Loucy (cell line): ENCODE measurements at regions not wholly inside any gene's neighbourhood (a gene's known extent, or its start where the extent isn't known, plus 50 kb on each side); places are given as distances from the start of the nearest gene placed in this dataset.

Experiments used
- H2AFZ ChIP-seq: fragments of 200-600 bp; sonication (generic); 2 replicates; pipeline ENCODE4 v1.6.0; 2016; ENCODE audit warnings: antibody characterized with exemption, mild to moderate bottlenecking, low read length, moderate library complexity
- H3F3A ChIP-seq: fragments of 200-600 bp; 2 replicates; pipeline ENCODE4 v1.6.0; 2016; ENCODE audit warnings: antibody characterized with exemption, low read depth, mild to moderate bottlenecking
- H3K27me3 ChIP-seq: fragments of 200-600 bp; sonication (generic); 2 replicates; pipeline ENCODE4 v1.6.1; 2014; ENCODE audit warnings: low read length, mild to moderate bottlenecking; ENCODE audit not compliant: insufficient read depth, poor library complexity, severe bottlenecking
- H3K36me3 ChIP-seq: fragments of 200-600 bp; sonication (generic); 2 replicates; pipeline ENCODE4 v1.6.1; 2016; ENCODE audit warnings: low read length; ENCODE audit not compliant: insufficient read depth
- H3K4me1 ChIP-seq: fragments of 200-600 bp; sonication (generic); 2 replicates; pipeline ENCODE4 v1.5.1; 2014; ENCODE audit warnings: low read length, mild to moderate bottlenecking; ENCODE audit not compliant: insufficient read depth, poor library complexity, severe bottlenecking
- H3K4me2 ChIP-seq: fragments of 200-600 bp; sonication (generic); 2 replicates; pipeline ENCODE4 v1.6.0; 2014; ENCODE audit warnings: antibody characterized with exemption, low read length, low read depth, mild to moderate bottlenecking; ENCODE audit not compliant: poor library complexity, severe bottlenecking
- H3K4me3 ChIP-seq: fragments of 200-600 bp; sonication (generic); 2 replicates; pipeline ENCODE4 v1.5.1; 2014; ENCODE audit warnings: low read length, mild to moderate bottlenecking, mixed read lengths; ENCODE audit not compliant: poor library complexity, severe bottlenecking
- H3K79me2 ChIP-seq: fragments of 200-600 bp; sonication (generic); 2 replicates; pipeline ENCODE4 v1.6.1; 2014; ENCODE audit warnings: low read length; ENCODE audit not compliant: insufficient read depth
- H3K9ac ChIP-seq: fragments of 200-600 bp; sonication (generic); 2 replicates; pipeline ENCODE4 v1.6.0; 2014; ENCODE audit warnings: mild to moderate bottlenecking, low read depth, low read length, moderate library complexity; ENCODE audit not compliant: poor library complexity, severe bottlenecking
- H3K9me2 ChIP-seq: fragments of 200-600 bp; sonication (generic); replicated peaks from 2 replicates; pipeline ENCODE4 v1.6.1; 2016; ENCODE audit warnings: low read depth, low read length, mixed read lengths
- H3K9me3 ChIP-seq: fragments of 200-600 bp; sonication (generic); 2 replicates; pipeline ENCODE4 v1.6.1; 2014; ENCODE audit warnings: mild to moderate bottlenecking, antibody characterized with exemption, low read length, low read depth; ENCODE audit not compliant: insufficient read depth
- H4K20me1 ChIP-seq: fragments of 200-600 bp; sonication (generic); 2 replicates; pipeline ENCODE4 v1.6.0; 2014; ENCODE audit warnings: antibody characterized with exemption, low read length, mild to moderate bottlenecking; ENCODE audit not compliant: insufficient read depth, poor library complexity, severe bottlenecking
- EZH2phosphoT487 ChIP-seq: fragments of 200-600 bp; IDR thresholded peaks from 2 replicates; pipeline ENCODE4 v1.6.1; 2018; ENCODE audit warnings: antibody characterized with exemption, mild to moderate bottlenecking, moderate library complexity, borderline replicate concordance
- TF ChIP-seq, protein P1 (sequence below): fragments of 200-600 bp; sonication (generic); conservative IDR thresholded peaks from 2 replicates; pipeline ENCODE4 v1.5.1; 2014; ENCODE audit warnings: mild to moderate bottlenecking, antibody characterized with exemption, low read length

DNA sequence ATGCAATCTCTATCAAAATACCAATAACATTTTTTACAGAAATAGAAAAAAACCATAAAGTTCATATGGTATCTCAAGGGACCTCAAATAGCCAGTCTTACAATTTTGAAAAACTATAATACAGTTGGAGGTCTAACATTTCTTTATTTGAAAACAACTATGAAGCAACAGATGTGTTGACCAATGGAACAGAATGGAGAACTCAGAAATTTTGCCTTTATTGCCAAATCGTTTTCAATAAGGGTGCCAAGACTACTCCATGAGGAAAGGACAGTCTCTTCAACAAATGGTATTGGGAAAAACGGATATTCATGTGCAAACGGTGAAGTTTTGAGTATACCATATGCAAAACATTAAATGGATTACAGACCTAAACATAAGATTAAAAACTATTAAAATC, 470.8 kb upstream of the DPP6 start:
- no peak overlapping the region for H3K4me2 ChIP-seq
- peaks cover 7% of the 10 kb centered on the region; the same call in 1 of the 2 replicates for H3K9me3 ChIP-seq
- no peaks in the 10 kb centered on the region for H3K9me2 ChIP-seq
- no peaks in the 10 kb centered on the region for H3K4me1 ChIP-seq
- TF ChIP-seq EZH2phosphoT487, result no peak
- TF ChIP-seq, protein P1, sequence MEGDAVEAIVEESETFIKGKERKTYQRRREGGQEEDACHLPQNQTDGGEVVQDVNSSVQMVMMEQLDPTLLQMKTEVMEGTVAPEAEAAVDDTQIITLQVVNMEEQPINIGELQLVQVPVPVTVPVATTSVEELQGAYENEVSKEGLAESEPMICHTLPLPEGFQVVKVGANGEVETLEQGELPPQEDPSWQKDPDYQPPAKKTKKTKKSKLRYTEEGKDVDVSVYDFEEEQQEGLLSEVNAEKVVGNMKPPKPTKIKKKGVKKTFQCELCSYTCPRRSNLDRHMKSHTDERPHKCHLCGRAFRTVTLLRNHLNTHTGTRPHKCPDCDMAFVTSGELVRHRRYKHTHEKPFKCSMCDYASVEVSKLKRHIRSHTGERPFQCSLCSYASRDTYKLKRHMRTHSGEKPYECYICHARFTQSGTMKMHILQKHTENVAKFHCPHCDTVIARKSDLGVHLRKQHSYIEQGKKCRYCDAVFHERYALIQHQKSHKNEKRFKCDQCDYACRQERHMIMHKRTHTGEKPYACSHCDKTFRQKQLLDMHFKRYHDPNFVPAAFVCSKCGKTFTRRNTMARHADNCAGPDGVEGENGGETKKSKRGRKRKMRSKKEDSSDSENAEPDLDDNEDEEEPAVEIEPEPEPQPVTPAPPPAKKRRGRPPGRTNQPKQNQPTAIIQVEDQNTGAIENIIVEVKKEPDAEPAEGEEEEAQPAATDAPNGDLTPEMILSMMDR, result no peak
- no peak overlapping the region for H2AFZ ChIP-seq
- H4K20me1 ChIP-seq, result no peaks in the 10 kb centered on the region
- H3K79me2 ChIP-seq, result no peaks in the 10 kb centered on the region
- no peaks in the 10 kb centered on the region for H3F3A ChIP-seq
- H3K27me3 ChIP-seq, result no peaks in the 10 kb centered on the region
- no peak overlapping the region for H3K4me3 ChIP-seq
- no peak overlapping the region for H3K9ac ChIP-seq
- no peaks in the 10 kb centered on the region for H3K36me3 ChIP-seq

DNA sequence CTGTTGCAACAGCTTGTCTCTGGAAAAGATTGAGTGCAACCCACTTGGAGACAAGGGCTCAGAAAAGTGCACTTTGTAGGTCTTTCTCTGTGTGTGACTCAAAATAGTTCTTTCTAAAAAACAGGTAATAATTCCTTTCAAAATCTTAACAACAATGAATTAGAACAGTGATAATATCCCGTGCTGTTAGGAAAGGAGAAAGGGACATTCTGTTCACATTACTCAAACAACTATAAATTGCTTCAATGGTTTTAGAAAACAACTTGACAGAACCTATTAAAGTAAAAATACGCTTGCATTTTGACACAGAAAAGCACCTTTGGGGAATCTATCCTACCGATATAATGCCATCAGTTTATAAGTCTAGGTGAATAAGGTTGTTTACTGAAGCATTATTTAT, 468.1 kb upstream of the DPP6 start:
- Histone ChIP-seq H4K20me1 (no peaks in the 10 kb centered on the region), H3F3A (no peaks in the 10 kb centered on the region), H3K4me1 (no peaks in the 10 kb centered on the region), H3K9me2 (no peaks in the 10 kb centered on the region), H3K4me3 (no peak overlapping the region), H2AFZ (no peak overlapping the region), H3K79me2 (no peaks in the 10 kb centered on the region), H3K4me2 (no peak overlapping the region), H3K27me3 (no peaks in the 10 kb centered on the region), H3K9me3 (0 out of 2 replicates have a peak, but pooled peaks cover 3% of the 10 kb centered on the region), H3K36me3 (no peaks in the 10 kb centered on the region), H3K9ac (no peak overlapping the region)
- no peak for TF ChIP-seq EZH2phosphoT487

DNA sequence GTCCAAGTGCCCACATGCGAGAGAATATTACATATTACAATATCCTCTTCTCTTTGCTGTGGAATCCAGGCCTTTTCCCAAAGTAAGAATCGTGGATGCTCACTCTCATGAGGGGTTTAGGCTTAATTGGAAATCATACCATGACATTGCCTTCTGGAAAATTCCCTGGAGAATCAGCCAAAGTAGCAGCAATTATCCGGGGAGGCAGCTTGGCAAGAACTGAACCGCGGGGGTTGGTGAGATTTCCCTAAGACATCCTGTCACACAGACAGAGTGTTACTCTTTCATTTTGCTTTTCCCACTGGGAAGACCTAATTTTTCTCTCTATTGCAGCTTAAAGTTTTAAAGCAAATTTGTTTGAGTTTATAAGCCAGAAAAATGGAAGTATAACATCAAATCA, 463.6 kb upstream of the DPP6 start:
- Histone ChIP-seq H3F3A (no peaks in the 10 kb centered on the region), H3K9me2 (no peaks in the 10 kb centered on the region), H3K79me2 (no peaks in the 10 kb centered on the region), H3K4me2 (no peak overlapping the region), H2AFZ (no peak overlapping the region), H3K36me3 (no peaks in the 10 kb centered on the region), H3K27me3 (no peaks in the 10 kb centered on the region), H4K20me1 (no peaks in the 10 kb centered on the region), H3K4me3 (no peak overlapping the region), H3K9ac (no peak overlapping the region), H3K9me3 (0 out of 2 replicates have a peak, but pooled peaks cover 3% of the 10 kb centered on the region), H3K4me1 (no peaks in the 10 kb centered on the region)
- TF ChIP-seq EZH2phosphoT487, result no peak
- TF ChIP-seq, protein P1, result no peak

DNA sequence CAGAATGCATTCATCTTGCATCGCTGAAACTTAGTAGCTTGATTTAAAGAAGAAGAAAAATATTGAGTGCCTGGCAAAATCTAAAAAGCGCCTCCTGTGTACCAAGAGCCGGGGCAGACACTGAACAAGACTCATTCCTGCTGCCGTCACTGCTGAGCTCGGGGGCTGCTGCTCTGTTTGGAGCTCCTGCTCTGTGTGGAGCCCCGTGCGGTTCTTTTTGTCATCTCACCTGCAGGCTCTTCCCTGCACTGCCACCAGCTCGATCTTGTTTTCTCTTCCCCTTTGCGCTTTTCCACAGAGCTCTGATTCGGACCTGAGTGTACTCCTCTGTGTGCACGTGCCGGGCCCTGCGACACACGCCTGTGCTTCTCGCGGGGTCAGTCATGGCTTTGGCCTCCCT, 462.1 kb upstream of the DPP6 start:
- H2AFZ ChIP-seq, result no peak overlapping the region
- H3K79me2 ChIP-seq, result no peaks in the 10 kb centered on the region
- H3K9me3 ChIP-seq, result peaks cover 3% of the 10 kb centered on the region; the same call in 1 of the 2 replicates
- H3K36me3 ChIP-seq, result no peaks in the 10 kb centered on the region
- H4K20me1 ChIP-seq, result no peaks in the 10 kb centered on the region
- no peak overlapping the region for H3K9ac ChIP-seq
- no peaks in the 10 kb centered on the region for H3K27me3 ChIP-seq
- no peaks in the 10 kb centered on the region for H3K4me1 ChIP-seq
- no peaks in the 10 kb centered on the region for H3F3A ChIP-seq
- H3K9me2 ChIP-seq, result no peaks in the 10 kb centered on the region
- no peak overlapping the region for H3K4me2 ChIP-seq
- no peak overlapping the region for H3K4me3 ChIP-seq
- no peak for TF ChIP-seq EZH2phosphoT487
- TF ChIP-seq, protein P1, result no peak
